ENCODE measurements at regions not wholly inside any gene's neighbourhood (a gene's known extent, or its start where the extent isn't known, plus 50 kb on each side); places are given as distances from the start of the nearest gene placed in this dataset.

DNA sequence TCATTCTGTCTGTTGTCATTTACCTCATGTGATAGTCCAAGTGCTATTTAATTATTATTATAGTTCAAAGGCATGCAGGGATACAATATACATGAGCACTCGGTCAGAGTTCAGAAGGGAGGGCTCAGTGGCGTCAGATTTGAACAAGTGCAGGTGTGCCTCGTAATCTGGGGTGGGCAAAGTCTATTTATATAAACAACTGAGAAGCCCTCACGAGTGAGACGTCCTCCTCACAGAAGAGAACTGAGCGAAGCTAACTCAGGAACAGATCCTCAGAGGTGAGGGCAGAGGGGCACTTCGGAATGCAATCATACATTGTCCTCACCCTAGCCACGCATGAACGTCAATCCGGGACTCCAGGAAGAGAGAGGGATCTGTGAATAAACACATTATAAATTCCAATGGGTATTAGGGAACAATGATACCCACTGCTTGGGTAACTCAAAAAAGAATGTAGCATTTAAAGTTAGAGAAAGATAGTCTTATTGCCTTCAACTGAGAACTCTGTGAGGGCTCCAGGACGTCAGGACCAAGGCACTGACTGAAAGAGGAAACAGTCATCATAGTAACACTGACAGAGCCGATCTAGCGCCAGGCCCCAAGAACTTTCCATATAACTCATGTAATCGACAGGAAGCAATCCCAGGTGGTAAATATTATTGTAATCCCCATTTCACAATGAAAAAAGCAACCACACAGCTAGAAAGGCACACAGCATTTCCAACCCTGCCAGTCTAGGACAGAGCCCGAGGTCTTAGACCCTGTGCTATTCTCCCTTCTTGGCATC is 127.1 kb upstream of the B3GALT2 start (continued):
- TF ChIP-seq POLR2A (IDR thresholded peaks at IDR 0.05; ENCODE audit: low read length): no peak
- TF ChIP-seq CBX8 (IDR thresholded peaks at IDR 0.05): no peak

DNA sequence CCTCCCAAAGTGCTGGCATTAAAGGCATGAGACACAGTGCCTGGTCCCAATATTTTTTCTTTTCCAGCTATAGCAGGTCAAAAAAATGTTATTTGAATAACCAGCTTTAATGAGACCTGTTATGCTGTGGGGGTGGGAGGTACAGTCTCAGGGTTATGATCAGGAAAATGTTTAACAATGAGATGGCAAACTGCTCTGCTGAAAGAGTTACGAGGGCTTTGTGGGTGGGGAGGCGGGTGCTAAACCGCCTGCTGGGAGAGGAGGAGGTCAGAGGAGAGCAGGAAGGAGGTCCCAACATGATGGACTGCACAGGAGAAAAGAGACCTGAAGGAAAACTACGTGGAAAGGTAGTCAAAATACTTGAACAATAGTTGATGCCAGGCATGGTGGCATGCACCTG is 126.0 kb upstream of the B3GALT2 start:
- TF ChIP-seq CBX2 (IDR thresholded peaks at IDR 0.05; ENCODE audit: borderline replicate concordance, low read depth): no peak
- TF ChIP-seq MAZ (IDR thresholded peaks at IDR 0.05; ENCODE audit: borderline replicate concordance, low read depth, low read length): no peak
- 67% methylated on average over 4 of the region's 4 CpGs for WGBS (ENCODE audit: missing lambda C conversion rate)
- Histone ChIP-seq H3K27ac (no peak overlapping the region), H3K4me3 (no peak overlapping the region), H3K4me2 (no peak overlapping the region), H3K4me1 (no peaks in the 10 kb centered on the region), H3K9me3 (no peaks in the 10 kb centered on the region)
- ATAC-seq (no peak), DNase-seq (ENCODE audit: low read depth in 1 of 2, low spot score in 1 of 2) (no peak), FAIRE-seq (no peak)
- ChIA-PET POLR2A (no interaction called here), CTCF (no interaction called here)

DNA sequence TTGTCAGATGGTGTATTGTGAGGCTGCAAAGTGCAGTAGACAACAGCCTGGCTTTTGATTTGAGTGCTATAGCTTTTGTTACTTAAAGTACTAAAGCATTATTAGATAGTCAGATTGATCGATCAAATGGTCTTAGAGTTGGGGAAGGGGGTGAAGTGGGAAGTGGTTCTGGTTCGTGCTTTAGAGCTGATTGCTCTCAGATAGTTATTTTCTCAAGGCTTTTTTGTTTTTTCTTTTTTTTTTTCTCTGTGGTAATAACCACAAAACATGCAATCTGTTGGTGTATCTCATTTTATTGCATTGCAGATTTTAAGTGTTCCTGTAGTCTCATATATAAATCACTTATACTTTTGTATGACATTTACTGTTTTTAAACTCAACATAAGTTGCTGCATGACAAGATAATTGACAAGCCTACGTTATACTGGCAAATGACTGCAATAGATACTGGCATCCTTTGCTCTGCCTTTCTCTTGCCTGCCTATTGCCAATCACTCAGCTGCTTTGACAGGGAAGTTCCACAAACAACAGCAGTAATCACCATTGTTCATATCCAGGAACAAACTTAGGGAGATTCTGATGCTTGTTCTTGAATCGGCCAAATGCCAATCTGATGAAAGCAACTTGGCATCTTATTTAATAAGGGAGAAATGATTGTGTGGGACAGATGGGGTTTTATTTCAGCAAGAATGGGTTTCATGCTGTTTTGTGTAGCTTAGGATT is 125.0 kb upstream of the B3GALT2 start:
- no peaks in the 10 kb centered on the region for H3K4me1 ChIP-seq
- ATAC-seq: no peak
- no peak for TF ChIP-seq ZFP36 (IDR thresholded peaks at IDR 0.05; ENCODE audit: borderline replicate concordance, partially characterized antibody)
- no peak for TF ChIP-seq RCOR1 (IDR thresholded peaks at IDR 0.05; ENCODE audit: low read depth, low read length)
- TF ChIP-seq MYC (IDR thresholded peaks at IDR 0.05; ENCODE audit: borderline replicate concordance, low read length): no peak
- TF ChIP-seq HEYL (CRISPR knock-in tag; IDR thresholded peaks at IDR 0.05): no peak
- TF ChIP-seq, protein P1, sequence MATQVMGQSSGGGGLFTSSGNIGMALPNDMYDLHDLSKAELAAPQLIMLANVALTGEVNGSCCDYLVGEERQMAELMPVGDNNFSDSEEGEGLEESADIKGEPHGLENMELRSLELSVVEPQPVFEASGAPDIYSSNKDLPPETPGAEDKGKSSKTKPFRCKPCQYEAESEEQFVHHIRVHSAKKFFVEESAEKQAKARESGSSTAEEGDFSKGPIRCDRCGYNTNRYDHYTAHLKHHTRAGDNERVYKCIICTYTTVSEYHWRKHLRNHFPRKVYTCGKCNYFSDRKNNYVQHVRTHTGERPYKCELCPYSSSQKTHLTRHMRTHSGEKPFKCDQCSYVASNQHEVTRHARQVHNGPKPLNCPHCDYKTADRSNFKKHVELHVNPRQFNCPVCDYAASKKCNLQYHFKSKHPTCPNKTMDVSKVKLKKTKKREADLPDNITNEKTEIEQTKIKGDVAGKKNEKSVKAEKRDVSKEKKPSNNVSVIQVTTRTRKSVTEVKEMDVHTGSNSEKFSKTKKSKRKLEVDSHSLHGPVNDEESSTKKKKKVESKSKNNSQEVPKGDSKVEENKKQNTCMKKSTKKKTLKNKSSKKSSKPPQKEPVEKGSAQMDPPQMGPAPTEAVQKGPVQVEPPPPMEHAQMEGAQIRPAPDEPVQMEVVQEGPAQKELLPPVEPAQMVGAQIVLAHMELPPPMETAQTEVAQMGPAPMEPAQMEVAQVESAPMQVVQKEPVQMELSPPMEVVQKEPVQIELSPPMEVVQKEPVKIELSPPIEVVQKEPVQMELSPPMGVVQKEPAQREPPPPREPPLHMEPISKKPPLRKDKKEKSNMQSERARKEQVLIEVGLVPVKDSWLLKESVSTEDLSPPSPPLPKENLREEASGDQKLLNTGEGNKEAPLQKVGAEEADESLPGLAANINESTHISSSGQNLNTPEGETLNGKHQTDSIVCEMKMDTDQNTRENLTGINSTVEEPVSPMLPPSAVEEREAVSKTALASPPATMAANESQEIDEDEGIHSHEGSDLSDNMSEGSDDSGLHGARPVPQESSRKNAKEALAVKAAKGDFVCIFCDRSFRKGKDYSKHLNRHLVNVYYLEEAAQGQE (IDR thresholded peaks at IDR 0.05): no peak
- no peak for TF ChIP-seq MAZ (IDR thresholded peaks at IDR 0.05; ENCODE audit: borderline replicate concordance, low read depth, low read length)
- TF ChIP-seq HDAC2 (IDR thresholded peaks at IDR 0.05): no peak
- TF ChIP-seq, protein P2, sequence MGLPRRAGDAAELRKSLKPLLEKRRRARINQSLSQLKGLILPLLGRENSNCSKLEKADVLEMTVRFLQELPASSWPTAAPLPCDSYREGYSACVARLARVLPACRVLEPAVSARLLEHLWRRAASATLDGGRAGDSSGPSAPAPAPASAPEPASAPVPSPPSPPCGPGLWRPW (IDR thresholded peaks at IDR 0.05): no peak
- TF ChIP-seq GATA3 (IDR thresholded peaks at IDR 0.05; ENCODE audit: borderline replicate concordance): no peak
- no peak for TF ChIP-seq HOXB5 (CRISPR knock-in tag; IDR thresholded peaks at IDR 0.05)
- no peak for TF ChIP-seq KDM1A (IDR thresholded peaks at IDR 0.05; ENCODE audit: low read depth)
- no peak for TF ChIP-seq SREBF2 (IDR thresholded peaks at IDR 0.05)
- WGBS (ENCODE audit: missing lambda C conversion rate): 68% methylated on average over 4 of the region's 4 CpGs
- ChIA-PET CTCF (interaction anchor here (0.8 to 1.3 kb wide), 3 partner anchors 9 to 37 kb away, joined by 3 to 4 read pairs (median 4); no protein-coding TSS in a partner anchor), POLR2A (no interaction called here)
- H3K4me2 ChIP-seq: no peak overlapping the region
- H3K9me3 ChIP-seq: no peaks in the 10 kb centered on the region
- no peak overlapping the region for H3K4me3 ChIP-seq
- H3K27ac ChIP-seq: no peak overlapping the region
- FAIRE-seq: no peak
- DNase-seq (ENCODE audit: low read depth in 1 of 2, low spot score in 1 of 2): no peak

DNA sequence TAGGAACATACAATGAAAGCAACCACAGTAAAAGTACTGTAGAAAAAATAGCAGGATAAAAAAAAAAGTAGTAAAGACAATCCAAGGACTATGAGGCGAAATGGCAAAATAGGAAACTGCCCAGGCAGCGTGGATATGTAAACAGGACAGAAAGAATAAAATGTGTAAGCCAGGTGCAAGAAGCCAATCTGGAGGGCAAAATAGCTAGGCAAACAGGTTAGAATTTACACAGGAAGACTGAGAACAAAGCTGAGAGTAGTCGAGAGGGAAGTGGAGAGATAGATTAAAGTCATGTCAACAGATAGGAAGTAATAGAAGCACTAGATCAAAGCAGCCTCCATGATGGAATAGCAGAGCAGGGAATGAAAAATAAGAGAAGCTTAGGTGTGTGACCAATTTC is 124.2 kb upstream of the B3GALT2 start:
- Histone ChIP-seq H3K4me1 (no peaks in the 10 kb centered on the region), H3K9me3 (no peaks in the 10 kb centered on the region), H3K4me2 (no peak overlapping the region), H3K4me3 (no peak overlapping the region), H3K27ac (no peak overlapping the region)
- no peak for FAIRE-seq
- no peak for ATAC-seq
- ChIA-PET CTCF (interaction anchor here (0.7 to 1.3 kb wide), 3 partner anchors 8 to 1052 kb away, joined by 3 to 4 read pairs (median 4); no protein-coding TSS in a partner anchor), POLR2A (no interaction called here)
- no peak for DNase-seq (ENCODE audit: low read depth in 1 of 2, low spot score in 1 of 2)
- 50% methylated on average over 3 of the region's 3 CpGs for WGBS (ENCODE audit: missing lambda C conversion rate)
- TF ChIP-seq, protein P3, sequence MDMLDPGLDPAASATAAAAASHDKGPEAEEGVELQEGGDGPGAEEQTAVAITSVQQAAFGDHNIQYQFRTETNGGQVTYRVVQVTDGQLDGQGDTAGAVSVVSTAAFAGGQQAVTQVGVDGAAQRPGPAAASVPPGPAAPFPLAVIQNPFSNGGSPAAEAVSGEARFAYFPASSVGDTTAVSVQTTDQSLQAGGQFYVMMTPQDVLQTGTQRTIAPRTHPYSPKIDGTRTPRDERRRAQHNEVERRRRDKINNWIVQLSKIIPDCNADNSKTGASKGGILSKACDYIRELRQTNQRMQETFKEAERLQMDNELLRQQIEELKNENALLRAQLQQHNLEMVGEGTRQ (IDR thresholded peaks at IDR 0.05): no peak
- TF ChIP-seq POLR2A (IDR thresholded peaks at IDR 0.05; ENCODE audit: low read length): no peak
- no peak for TF ChIP-seq NFE2L2 (conservative IDR thresholded peaks at IDR 0.05; ENCODE audit: low read length)
- no peak for TF ChIP-seq JUNB (IDR thresholded peaks at IDR 0.05)
- no peak for TF ChIP-seq RARB (CRISPR knock-in tag; IDR thresholded peaks at IDR 0.05)
- TF ChIP-seq HOXB5 (CRISPR knock-in tag; IDR thresholded peaks at IDR 0.05): no peak
- TF ChIP-seq EHF (CRISPR knock-in tag; IDR thresholded peaks at IDR 0.05): no peak
- TF ChIP-seq, protein P4, sequence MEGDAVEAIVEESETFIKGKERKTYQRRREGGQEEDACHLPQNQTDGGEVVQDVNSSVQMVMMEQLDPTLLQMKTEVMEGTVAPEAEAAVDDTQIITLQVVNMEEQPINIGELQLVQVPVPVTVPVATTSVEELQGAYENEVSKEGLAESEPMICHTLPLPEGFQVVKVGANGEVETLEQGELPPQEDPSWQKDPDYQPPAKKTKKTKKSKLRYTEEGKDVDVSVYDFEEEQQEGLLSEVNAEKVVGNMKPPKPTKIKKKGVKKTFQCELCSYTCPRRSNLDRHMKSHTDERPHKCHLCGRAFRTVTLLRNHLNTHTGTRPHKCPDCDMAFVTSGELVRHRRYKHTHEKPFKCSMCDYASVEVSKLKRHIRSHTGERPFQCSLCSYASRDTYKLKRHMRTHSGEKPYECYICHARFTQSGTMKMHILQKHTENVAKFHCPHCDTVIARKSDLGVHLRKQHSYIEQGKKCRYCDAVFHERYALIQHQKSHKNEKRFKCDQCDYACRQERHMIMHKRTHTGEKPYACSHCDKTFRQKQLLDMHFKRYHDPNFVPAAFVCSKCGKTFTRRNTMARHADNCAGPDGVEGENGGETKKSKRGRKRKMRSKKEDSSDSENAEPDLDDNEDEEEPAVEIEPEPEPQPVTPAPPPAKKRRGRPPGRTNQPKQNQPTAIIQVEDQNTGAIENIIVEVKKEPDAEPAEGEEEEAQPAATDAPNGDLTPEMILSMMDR (IDR thresholded peaks at IDR 0.05): no peak
- TF ChIP-seq PHF8 (IDR thresholded peaks at IDR 0.05; ENCODE audit: borderline replicate concordance, low read depth): no peak
- no peak for TF ChIP-seq TFCP2L1 (CRISPR knock-in tag; IDR thresholded peaks at IDR 0.05)
- TF ChIP-seq HOXB13 (CRISPR knock-in tag; IDR thresholded peaks at IDR 0.05; ENCODE audit: low read depth): no peak
- TF ChIP-seq CHD2 (IDR thresholded peaks at IDR 0.05; ENCODE audit: low read length, partially characterized antibody): no peak
- no peak for TF ChIP-seq CBX2 (IDR thresholded peaks at IDR 0.05; ENCODE audit: borderline replicate concordance, low read depth)

All from A549 (cell line).